H1 (cell line): ENCODE measurements at regions not wholly inside any gene's neighbourhood (a gene's known extent, or its start where the extent isn't known, plus 50 kb on each side); places are given as distances from the start of the nearest gene placed in this dataset.

ENCODE experiments used
- CTCF ChIA-PET: fragments of 300-600 bp; sonication (Branson Sonifier 250); formaldehyde crosslinking; loops from one replicate; lab custom pipeline; 2021; ENCODE audit not compliant: partially characterized antibody; lab: Charles Lee
- POLR2A ChIA-PET: fragments of 300-600 bp; sonication (Branson Sonifier 250); formaldehyde crosslinking; loops from one replicate; lab custom pipeline; 2021; ENCODE audit warnings: inconsistent platforms; ENCODE audit not compliant: partially characterized antibody; lab: Charles Lee
- DNase-seq, 2 experiments: peaks; one replicate each; pipeline versions ENCODE4 v3.0.0 to v3.0.0-alpha.2; 2010 to 2022; ENCODE audit warnings: low spot score in 2 of 2, low read depth in 1 of 2, mixed read lengths in 1 of 2
- FAIRE-seq: peaks from 2 replicates; lab custom pipeline; 2011; peaks lifted over from hg19 to GRCh38; lab: Jason Lieb, UNC
- H2AFZ ChIP-seq: 2 replicates; pipeline ENCODE4 v1.8.1; 2012; ENCODE audit warnings: low read length, inconsistent platforms
- H2AK5ac ChIP-seq: 2 replicates; pipeline ENCODE4 v1.6.1; 2013; ENCODE audit warnings: low read depth, low read length
- H2BK120ac ChIP-seq: replicated peaks from 2 replicates; pipeline ENCODE3; 2013; ENCODE audit warnings: low read depth, low read length, inconsistent platforms
- H2BK12ac ChIP-seq: 2 replicates; pipeline ENCODE4 v1.6.1; 2013; ENCODE audit warnings: low read depth, low read length
- H2BK15ac ChIP-seq: 2 replicates; pipeline ENCODE4 v1.6.1; 2013; ENCODE audit warnings: low read length
- H2BK20ac ChIP-seq: 2 replicates; pipeline ENCODE4 v1.6.1; 2013; ENCODE audit warnings: low read length
- H2BK5ac ChIP-seq: 2 replicates; pipeline ENCODE4 v1.6.1; 2013; ENCODE audit warnings: low read depth, low read length
- H3K14ac ChIP-seq: 2 replicates; pipeline ENCODE4 v1.6.1; 2013; ENCODE audit warnings: inconsistent platforms; ENCODE audit not compliant: insufficient read length
- H3K18ac ChIP-seq: 2 replicates; pipeline ENCODE4 v1.6.1; 2013; ENCODE audit warnings: low read length; ENCODE audit errors: extremely low read depth
- H3K23ac ChIP-seq: 2 replicates; pipeline ENCODE4 v1.6.1; 2013; ENCODE audit warnings: inconsistent platforms; ENCODE audit not compliant: insufficient read length
- H3K23me2 ChIP-seq: 2 replicates; pipeline ENCODE4 v1.6.1; 2013; ENCODE audit warnings: low read depth, low read length
- H3K27ac ChIP-seq: 2 replicates; pipeline ENCODE4 v1.6.1; 2011; ENCODE audit warnings: low read depth, low read length, inconsistent platforms
- H3K27me3 ChIP-seq, 4 experiments: replicated peaks in 1 of 4; 1 replicate in 1 of 4; 2 replicates in 3 of 4; pipeline versions ENCODE4 v1.6.1 to v1.8.1; 2011 to 2013; ENCODE audit warnings: low read length in 3 of 4, mild to moderate bottlenecking in 3 of 4, inconsistent platforms in 2 of 4, mixed read lengths in 2 of 4, moderate library complexity in 1 of 4; ENCODE audit not compliant: control insufficient read depth in 3 of 4, insufficient read depth in 3 of 4; ENCODE audit errors: extremely low read depth in 1 of 4
- H3K36me3 ChIP-seq, 4 experiments: 2 replicates each; pipeline versions ENCODE4 v1.6.1 to v1.8.1; 2011 to 2013; ENCODE audit warnings: mild to moderate bottlenecking in 4 of 4, low read length in 3 of 4, moderate library complexity in 2 of 4, control low read depth in 1 of 4, inconsistent platforms in 1 of 4; ENCODE audit not compliant: insufficient read depth in 4 of 4, control insufficient read depth in 2 of 4
- H3K4ac ChIP-seq: replicated peaks from 2 replicates; pipeline ENCODE3; 2013; ENCODE audit warnings: low read length, low read depth, mixed read lengths, inconsistent platforms; ENCODE audit not compliant: insufficient read length
- H3K4me1 ChIP-seq, 4 experiments: replicated peaks in 1 of 4; 1 replicate in 1 of 4; 2 replicates in 3 of 4; pipeline versions ENCODE4 v1.6.1 to v1.8.1; 2011 to 2013; ENCODE audit warnings: low read length in 3 of 4, inconsistent platforms in 2 of 4, mixed read lengths in 1 of 4; ENCODE audit not compliant: insufficient read depth in 4 of 4, control insufficient read depth in 3 of 4
- H3K4me2 ChIP-seq, 2 experiments: 2 replicates each; pipeline versions ENCODE4 v1.6.1 to v1.8.1; 2011 to 2013; ENCODE audit warnings: low read depth in 2 of 2, low read length in 2 of 2, control low read depth in 1 of 2, inconsistent platforms in 1 of 2, mild to moderate bottlenecking in 1 of 2; ENCODE audit not compliant: insufficient read depth in 1 of 2
- H3K4me3 ChIP-seq, 4 experiments: fragments of 200-600, 300-600 bp in 1 of 4; sonication (generic), shearing (Covaris generic), sonication (Bioruptor Twin) in 1 of 4; 2 replicates each; pipeline versions ENCODE4 v1.5.1 to v1.8.1; 2011 to 2016; ENCODE audit warnings: low read length in 4 of 4, low read depth in 3 of 4, control low read depth in 2 of 4, inconsistent platforms in 2 of 4, mild to moderate bottlenecking in 2 of 4, mixed read lengths in 1 of 4, moderate library complexity in 1 of 4; ENCODE audit not compliant: insufficient read depth in 2 of 4; ENCODE audit errors: extremely low read depth in 1 of 4
- H3K56ac ChIP-seq: replicated peaks from 2 replicates; pipeline ENCODE3; 2013; ENCODE audit warnings: low read depth, mild to moderate bottlenecking, mixed read lengths, low read length, inconsistent platforms; ENCODE audit not compliant: insufficient read length
- H3K79me1 ChIP-seq: 2 replicates; pipeline ENCODE4 v1.6.1; 2013; ENCODE audit warnings: low read depth, low read length, control low read depth
- H3K79me2 ChIP-seq, 2 experiments: 2 replicates each; pipeline versions ENCODE4 v1.6.1 to v1.8.1; 2012 to 2013; ENCODE audit warnings: low read length in 2 of 2, mild to moderate bottlenecking in 2 of 2, inconsistent platforms in 1 of 2; ENCODE audit not compliant: insufficient read depth in 2 of 2, control insufficient read depth in 1 of 2
- H3K9ac ChIP-seq, 4 experiments: replicated peaks in 1 of 4; 1 replicate in 1 of 4; 2 replicates in 3 of 4; pipeline versions ENCODE4 v1.6.1 to v1.8.1; 2011 to 2013; ENCODE audit warnings: low read depth in 3 of 4, low read length in 3 of 4, control low read depth in 2 of 4, mild to moderate bottlenecking in 2 of 4, moderate library complexity in 2 of 4, inconsistent platforms in 1 of 4; ENCODE audit errors: extremely low read depth in 1 of 4
- H3K9me3 ChIP-seq, 2 experiments: 2 replicates each; pipeline versions ENCODE4 v1.6.1 to v1.8.1; 2012 to 2013; ENCODE audit warnings: mild to moderate bottlenecking in 2 of 2, moderate library complexity in 2 of 2, control low read depth in 1 of 2, inconsistent platforms in 1 of 2, low read depth in 1 of 2, low read length in 1 of 2, mixed read lengths in 1 of 2; ENCODE audit not compliant: insufficient read depth in 2 of 2
- H4K20me1 ChIP-seq, 2 experiments: replicated peaks in 1 of 2; 2 replicates each; pipeline versions ENCODE3 to v1.8.1; 2011 to 2013; ENCODE audit warnings: inconsistent platforms in 2 of 2, low read length in 2 of 2, mild to moderate bottlenecking in 1 of 2; ENCODE audit not compliant: insufficient read depth in 2 of 2, control insufficient read depth in 1 of 2
- H4K5ac ChIP-seq: 2 replicates; pipeline ENCODE4 v1.6.1; 2013; ENCODE audit warnings: low read length, low read depth, mixed read lengths, inconsistent platforms; ENCODE audit not compliant: insufficient read length
- H4K8ac ChIP-seq: 2 replicates; pipeline ENCODE4 v1.8.0; 2013; ENCODE audit warnings: mild to moderate bottlenecking, moderate library complexity, low read length, inconsistent platforms; ENCODE audit not compliant: insufficient read depth; ENCODE audit errors: extremely low read depth
- H4K91ac ChIP-seq: replicated peaks from 2 replicates; pipeline ENCODE3; 2013; ENCODE audit warnings: low read length, mixed read lengths, inconsistent platforms; ENCODE audit not compliant: insufficient read length
- ATF3 ChIP-seq: IDR thresholded peaks from 2 replicates; pipeline ENCODE4 v1.6.1; 2011; ENCODE audit warnings: low read depth, mild to moderate bottlenecking, low read length; ENCODE audit not compliant: insufficient read depth
- CTCF ChIP-seq, 3 experiments: IDR thresholded peaks; 1 replicate in 2 of 3; 2 replicates in 1 of 3; pipeline versions ENCODE4 v1.5.1 to v1.6.1; 2011; ENCODE audit warnings: low read length in 3 of 3, mild to moderate bottlenecking in 3 of 3, inconsistent platforms in 2 of 3, low read depth in 1 of 3, moderate library complexity in 1 of 3; ENCODE audit not compliant: insufficient read depth in 1 of 3; ENCODE audit errors: control extremely low read depth in 1 of 3
- FOSL1 ChIP-seq: IDR thresholded peaks from 2 replicates; pipeline ENCODE4 v1.6.1; 2011; ENCODE audit warnings: mild to moderate bottlenecking, low read depth, low read length, moderate library complexity; ENCODE audit not compliant: insufficient read depth
- JUN ChIP-seq: IDR thresholded peaks from 2 replicates; pipeline ENCODE4 v1.6.1; 2011; ENCODE audit warnings: low read depth, mild to moderate bottlenecking, improper control_type of control experiment, low read length
- JUND ChIP-seq: IDR thresholded peaks from 2 replicates; pipeline ENCODE4 v1.6.1; 2011; ENCODE audit warnings: mild to moderate bottlenecking, improper control_type of control experiment, low read length
- RNF2 ChIP-seq: fragments of 200-900, 300-1000 bp; sonication (generic); IDR thresholded peaks from 2 replicates; pipeline ENCODE4 v1.7.1; 2016; ENCODE audit warnings: borderline replicate concordance, low read depth, mild to moderate bottlenecking, antibody characterized with exemption, low read length; ENCODE audit not compliant: poor library complexity, severe bottlenecking; ENCODE audit errors: missing control alignments
- WGBS, 2 experiments: shearing (Covaris generic) in 1 of 2; methylation state at CpG; one replicate each; pipeline versions ENCODE4 v1.1.6 to v1.1.7; 2013 to 2015; ENCODE audit warnings: low lambda C conversion rate in 2 of 2, mixed read lengths in 2 of 2, inconsistent platforms in 1 of 2, low coverage in 1 of 2, missing lambda C conversion rate in 1 of 2; ENCODE audit not compliant: insufficient replicate concordance in 2 of 2, insufficient coverage in 1 of 2, insufficient read length in 1 of 2; ENCODE audit errors: extremely low coverage in 1 of 2, missing lambda C conversion rate in 1 of 2; 5-methylcytosine and 5-hydroxymethylcytosine counted together
- TF ChIP-seq, protein P1 (sequence below): IDR thresholded peaks from 2 replicates; pipeline ENCODE4 v1.6.1; 2012; ENCODE audit warnings: inconsistent platforms
- TF ChIP-seq, protein P2 (sequence below): IDR thresholded peaks from 2 replicates; pipeline ENCODE4 v1.6.1; 2012; ENCODE audit warnings: low read length, inconsistent platforms

GRCh38 chr16:22630242-22630641 lies 119.6 kb downstream of the NPIPB5 start:
- FAIRE-seq (no peak), DNase-seq (no peak)
- Histone ChIP-seq H2AK5ac (no peak overlapping the region), H3K23ac (no peak overlapping the region), H2BK120ac (no peak overlapping the region), H3K27me3 (no peaks in the 10 kb centered on the region), H2AFZ (no peak overlapping the region), H4K91ac (no peak overlapping the region), H3K4me2 (no peak overlapping the region), H3K23me2 (no peaks in the 10 kb centered on the region), H3K18ac (no peak overlapping the region), H4K20me1 (no peaks in the 10 kb centered on the region), H3K14ac (no peak overlapping the region), H4K5ac (no peak overlapping the region), H2BK20ac (no peak overlapping the region; the same call in 1 of the 2 replicates), H3K27ac (no peak overlapping the region), H3K79me1 (no peaks in the 10 kb centered on the region), H2BK12ac (peak overlapping the region; percentile 54; the same call in 1 of the 2 replicates), H3K56ac (no peak overlapping the region), H3K36me3 (no peaks in the 10 kb centered on the region), H4K8ac (no peak overlapping the region), H2BK5ac (no peak overlapping the region), H3K9me3 (no peaks in the 10 kb centered on the region), H2BK15ac (no peak overlapping the region), H3K79me2 (no peaks in the 10 kb centered on the region), H3K4me3 (no peak overlapping the region), H3K4ac (no peak overlapping the region), H3K9ac (no peak overlapping the region), H3K4me1 (peaks cover 11 to 23% (median 14%) of the 10 kb centered on the region in 4 experiments; a peak in 6 of 7 replicates)
- ChIA-PET CTCF (interaction anchor here (0.6 to 2.0 kb wide), 4 partner anchors 9 to 556 kb away, joined by 3 to 9 read pairs (median 4); no protein-coding TSS in a partner anchor), POLR2A (no interaction called here)
- WGBS, 2 experiments: 88% methylated on average over 4 of the region's 4 CpGs; no CpG with 5 or more reads in 1 of the 2 experiments
- TF ChIP-seq FOSL1 (no peak), CTCF (IDR thresholded peaks at IDR 0.05; ENCODE audit: control extremely low read depth in 1 of 3, insufficient read depth in 1 of 3, low read depth in 1 of 3, low read length in 3 of 3) (no peak), RNF2 (no peak), JUND (no peak), ATF3 (no peak), JUN (no peak)
- TF ChIP-seq, protein P1, sequence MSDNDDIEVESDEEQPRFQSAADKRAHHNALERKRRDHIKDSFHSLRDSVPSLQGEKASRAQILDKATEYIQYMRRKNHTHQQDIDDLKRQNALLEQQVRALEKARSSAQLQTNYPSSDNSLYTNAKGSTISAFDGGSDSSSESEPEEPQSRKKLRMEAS: no peak
- TF ChIP-seq, protein P2, sequence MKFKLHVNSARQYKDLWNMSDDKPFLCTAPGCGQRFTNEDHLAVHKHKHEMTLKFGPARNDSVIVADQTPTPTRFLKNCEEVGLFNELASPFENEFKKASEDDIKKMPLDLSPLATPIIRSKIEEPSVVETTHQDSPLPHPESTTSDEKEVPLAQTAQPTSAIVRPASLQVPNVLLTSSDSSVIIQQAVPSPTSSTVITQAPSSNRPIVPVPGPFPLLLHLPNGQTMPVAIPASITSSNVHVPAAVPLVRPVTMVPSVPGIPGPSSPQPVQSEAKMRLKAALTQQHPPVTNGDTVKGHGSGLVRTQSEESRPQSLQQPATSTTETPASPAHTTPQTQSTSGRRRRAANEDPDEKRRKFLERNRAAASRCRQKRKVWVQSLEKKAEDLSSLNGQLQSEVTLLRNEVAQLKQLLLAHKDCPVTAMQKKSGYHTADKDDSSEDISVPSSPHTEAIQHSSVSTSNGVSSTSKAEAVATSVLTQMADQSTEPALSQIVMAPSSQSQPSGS: no peak
